CD14-positive monocyte (primary cell): ENCODE measurements at regions not wholly inside any gene's neighbourhood (a gene's known extent, or its start where the extent isn't known, plus 50 kb on each side); places are given as distances from the start of the nearest gene placed in this dataset.
A peak's percentile ranks its signal among the peaks of the same experiment; 100 is the strongest.

Experiments used
- DNase-seq, 3 donors: peaks; one replicate each; pipeline ENCODE4 v3.0.0-alpha.2; 2011 to 2022
- H2AFZ ChIP-seq: 2 replicates; pipeline ENCODE4 v1.6.0; 2012; ENCODE audit warnings: mild to moderate bottlenecking, low read depth, low read length, inconsistent platforms; ENCODE audit not compliant: insufficient read depth, poor library complexity, severe bottlenecking
- H3K27ac ChIP-seq, 2 donors: 1 replicate in 1 of 2; 2 replicates in 1 of 2; pipeline ENCODE4 v1.5.1; 2012 to 2013; ENCODE audit warnings: low read length in 2 of 2, control low read depth in 1 of 2, inconsistent platforms in 1 of 2, low read depth in 1 of 2, mild to moderate bottlenecking in 1 of 2
- H3K27me3 ChIP-seq, 2 donors: one replicate each; pipeline versions ENCODE4 v1.6.0 to v1.6.1; 2011 to 2013; ENCODE audit warnings: low read length in 2 of 2; ENCODE audit not compliant: control insufficient read depth in 2 of 2, insufficient read depth in 2 of 2
- H3K36me3 ChIP-seq, 2 donors: replicated peaks in 1 of 2; 1 replicate in 1 of 2; 2 replicates in 1 of 2; pipeline versions ENCODE4 v1.5.1 to v1.6.1; 2012 to 2013; ENCODE audit warnings: low read length in 2 of 2, control low read depth in 1 of 2, inconsistent platforms in 1 of 2, mild to moderate bottlenecking in 1 of 2; ENCODE audit not compliant: insufficient read depth in 2 of 2, control insufficient read depth in 1 of 2
- H3K4me1 ChIP-seq, 2 donors: 1 replicate in 1 of 2; 2 replicates in 1 of 2; pipeline versions ENCODE4 v1.5.1 to v1.6.1; 2012 to 2013; ENCODE audit warnings: low read length in 2 of 2, control low read depth in 1 of 2, inconsistent platforms in 1 of 2, mild to moderate bottlenecking in 1 of 2, moderate library complexity in 1 of 2; ENCODE audit not compliant: insufficient read depth in 2 of 2, control insufficient read depth in 1 of 2
- H3K4me2 ChIP-seq: replicated peaks from 2 replicates; pipeline ENCODE3; 2012; ENCODE audit warnings: low read length, moderate library complexity, mild to moderate bottlenecking; ENCODE audit not compliant: poor library complexity, severe bottlenecking; ENCODE audit errors: extremely low read depth
- H3K4me3 ChIP-seq, 3 experiments: fragments of 200-600 bp in 1 of 3; sonication (generic) in 1 of 3; replicated peaks in 1 of 3; 1 replicate in 2 of 3; 2 replicates in 1 of 3; pipeline ENCODE4 v1.5.1; 2011 to 2013; ENCODE audit warnings: low read length in 3 of 3, mild to moderate bottlenecking in 3 of 3, control low read depth in 2 of 3, low read depth in 2 of 3, inconsistent platforms in 1 of 3, moderate library complexity in 1 of 3
- H3K79me2 ChIP-seq: 2 replicates; pipeline ENCODE4 v1.6.0; 2012; ENCODE audit warnings: mild to moderate bottlenecking, control low read depth, inconsistent platforms, low read length, moderate library complexity; ENCODE audit not compliant: insufficient read depth
- H3K9ac ChIP-seq: 2 replicates; pipeline ENCODE4 v1.6.0; 2017; ENCODE audit warnings: low read length, mild to moderate bottlenecking; ENCODE audit not compliant: insufficient read depth, poor library complexity, severe bottlenecking
- H3K9me3 ChIP-seq, 2 donors: replicated peaks in 1 of 2; 1 replicate in 1 of 2; 2 replicates in 1 of 2; pipeline versions ENCODE4 v1.5.1 to v1.6.1; 2012 to 2013; ENCODE audit warnings: low read length in 2 of 2, control low read depth in 1 of 2; ENCODE audit not compliant: control insufficient read depth in 1 of 2, insufficient read depth in 1 of 2
- H4K20me1 ChIP-seq: 2 replicates; pipeline ENCODE4 v1.6.0; 2012; ENCODE audit warnings: mild to moderate bottlenecking, low read length, control low read depth, moderate library complexity; ENCODE audit not compliant: insufficient read depth
- H3K27ac Mint-ChIP-seq, 7 donors: one replicate each; pipeline ENCODE4 v1.8.0; 2020; ENCODE audit warnings: mild to moderate bottlenecking in 7 of 7, mixed read lengths in 7 of 7, moderate library complexity in 6 of 7, inconsistent platforms in 2 of 7
- H3K27me3 Mint-ChIP-seq, 3 donors: one replicate each; pipeline ENCODE4 v1.8.0; 2021 to 2022; ENCODE audit warnings: low read depth in 3 of 3, mild to moderate bottlenecking in 3 of 3, mixed read lengths in 3 of 3, moderate library complexity in 3 of 3, inconsistent platforms in 1 of 3
- H3K36me3 Mint-ChIP-seq, 2 donors: one replicate each; pipeline ENCODE4 v1.8.0; 2020; ENCODE audit warnings: mixed read lengths in 2 of 2, inconsistent platforms in 1 of 2, mild to moderate bottlenecking in 1 of 2
- H3K4me1 Mint-ChIP-seq: one replicate; pipeline ENCODE4 v1.8.0; 2020; ENCODE audit warnings: mild to moderate bottlenecking, mixed read lengths
- H3K4me3 Mint-ChIP-seq, 2 donors: one replicate each; pipeline ENCODE4 v1.8.0; 2020; ENCODE audit warnings: mild to moderate bottlenecking in 2 of 2, mixed read lengths in 2 of 2, moderate library complexity in 1 of 2
- H3K9me3 Mint-ChIP-seq, 7 donors: one replicate each; pipeline ENCODE4 v1.8.0; 2020 to 2022; ENCODE audit warnings: mixed read lengths in 7 of 7, mild to moderate bottlenecking in 6 of 7, moderate library complexity in 6 of 7, inconsistent platforms in 2 of 7
- CTCF ChIP-seq: fragments of 200-600 bp; IDR thresholded peaks from one replicate; pipeline ENCODE4 v1.8.0; 2022; ENCODE audit warnings: antibody characterized with exemption, mild to moderate bottlenecking
- WGBS: methylation state at CpG from one replicate; pipeline ENCODE4 v1.1.5; 2013; ENCODE audit warnings: missing lambda C conversion rate; ENCODE audit not compliant: insufficient coverage; 5-methylcytosine and 5-hydroxymethylcytosine counted together
- intact Hi-C, 2 donors: fragments of 100-400 bp; cut with micrococcal nuclease; formaldehyde crosslinking; loops; one replicate each; pipeline versions ENCODE4 v1.15.0 to v1.15.1; 2023

GRCh38 chr15:62377736-62378480, 212.8 kb upstream of the C2CD4B start:
- no peak overlapping the region for H3K4me2 ChIP-seq
- no peak overlapping the region for H2AFZ ChIP-seq
- H3K4me3 ChIP-seq = no peak overlapping the region
- TF ChIP-seq CTCF = no peak
- no peak overlapping the region for H3K27ac Mint-ChIP-seq
- no peak for DNase-seq
- no peaks in the 10 kb centered on the region for H3K9me3 Mint-ChIP-seq
- no peaks in the 10 kb centered on the region for H3K36me3 ChIP-seq
- H3K9ac ChIP-seq = no peak overlapping the region
- no peaks in the 10 kb centered on the region for H3K4me1 ChIP-seq
- peaks cover 0 to under 1% of the 10 kb centered on the region in 2 donors for H3K27me3 ChIP-seq
- H3K9me3 ChIP-seq = no peaks in the 10 kb centered on the region
- no peaks in the 10 kb centered on the region for H3K4me1 Mint-ChIP-seq
- no peaks in the 10 kb centered on the region for H3K79me2 ChIP-seq
- H3K27ac ChIP-seq = no peak overlapping the region
- no peaks in the 10 kb centered on the region for H4K20me1 ChIP-seq
- peaks cover 0 to 16% (median 6%) of the 10 kb centered on the region in 3 donors for H3K27me3 Mint-ChIP-seq
- H3K36me3 Mint-ChIP-seq = no peaks in the 10 kb centered on the region
- H3K4me3 Mint-ChIP-seq = no peak overlapping the region
- intact Hi-C loops = no loop called here
- 60% methylated on average over 1 of the region's 3 CpGs for WGBS

- H3K4me3 ChIP-seq = no peak overlapping the region
- no peak overlapping the region for H3K27ac ChIP-seq
- Mint-ChIP-seq H3K27ac (peak overlapping the region in 1 of 7 donors; percentile 55), H3K36me3 (no peaks in the 10 kb centered on the region), H3K4me1 (no peaks in the 10 kb centered on the region), H3K9me3 (no peaks in the 10 kb centered on the region), H3K4me3 (no peak overlapping the region), H3K27me3 (peaks cover 0 to 14% (median 3%) of the 10 kb centered on the region in 3 donors)
- no peaks in the 10 kb centered on the region for H4K20me1 ChIP-seq
- H3K9me3 ChIP-seq = no peaks in the 10 kb centered on the region
- 40% methylated on average over 1 of the region's 5 CpGs for WGBS
- intact Hi-C loops = no loop called here
- H3K4me1 ChIP-seq = no peaks in the 10 kb centered on the region
- no peak overlapping the region for H2AFZ ChIP-seq
- no peak overlapping the region for H3K9ac ChIP-seq
- H3K27me3 ChIP-seq = no peaks in the 10 kb centered on the region
- no peak for TF ChIP-seq CTCF
- DNase-seq = no peak
- H3K4me2 ChIP-seq = no peak overlapping the region
- no peaks in the 10 kb centered on the region for H3K36me3 ChIP-seq
- no peaks in the 10 kb centered on the region for H3K79me2 ChIP-seq
These were observed 213.8 kb upstream of the C2CD4B start for GRCh38 chr15:62378772-62379498.
